Neuron (in vitro differentiated cells): ENCODE measurements at regions not wholly inside any gene's neighbourhood (a gene's known extent, or its start where the extent isn't known, plus 50 kb on each side); places are given as distances from the start of the nearest gene placed in this dataset.
"Not testable (repeated sequence)": the region's sequence is repeated elsewhere in the genome, so short reads cannot be mapped to it uniquely, and the experiment has no call there.

Source experiments
- H2AFZ ChIP-seq: one replicate; pipeline ENCODE4 v1.6.1; 2013; ENCODE audit warnings: low read depth, mild to moderate bottlenecking, inconsistent platforms, low read length, moderate library complexity
- H3K27me3 ChIP-seq: one replicate; pipeline ENCODE4 v1.6.1; 2013; ENCODE audit warnings: low read length; ENCODE audit not compliant: insufficient read depth
- H3K36me3 ChIP-seq: one replicate; pipeline ENCODE4 v1.6.1; 2013; ENCODE audit warnings: low read length; ENCODE audit not compliant: insufficient read depth
- H3K4me1 ChIP-seq: one replicate; pipeline ENCODE4 v1.6.1; 2013; ENCODE audit warnings: low read length; ENCODE audit not compliant: insufficient read depth
- H3K4me3 ChIP-seq: 2 replicates; pipeline ENCODE4 v1.5.1; 2013; ENCODE audit warnings: mild to moderate bottlenecking, low read length, moderate library complexity
- H3K9me3 ChIP-seq: one replicate; pipeline ENCODE4 v1.6.1; 2013; ENCODE audit warnings: low read length

- Histone ChIP-seq H2AFZ (no peak overlapping the region), H3K27me3 (no peaks in the 10 kb centered on the region), H3K4me3 (no peak overlapping the region), H3K36me3 (no peaks in the 10 kb centered on the region), H3K9me3 (peaks cover 2% of the 10 kb centered on the region), H3K4me1 (peaks cover 4% of the 10 kb centered on the region)
These were observed 71.2 kb upstream of the FSIP2 start for GRCh38 chr2:185667452-185667851.

GRCh38 chr2:185668710-185669109 lies 69.9 kb upstream of the FSIP2 start:
- Histone ChIP-seq H3K27me3 (no peaks in the 10 kb centered on the region), H3K36me3 (no peaks in the 10 kb centered on the region), H3K4me1 (peaks cover 4% of the 10 kb centered on the region), H3K9me3 (no peaks in the 10 kb centered on the region), H3K4me3 (no peak overlapping the region), H2AFZ (no peak overlapping the region)

GRCh38 chr2:185674232-185674631 lies 64.4 kb upstream of the FSIP2 start:
- Histone ChIP-seq H3K4me1 (peaks cover 4% of the 10 kb centered on the region), H3K36me3 (no peaks in the 10 kb centered on the region), H3K4me3 (no peak overlapping the region), H3K27me3 (no peaks in the 10 kb centered on the region), H3K9me3 (no peaks in the 10 kb centered on the region), H2AFZ (no peak overlapping the region)

- H3K4me3 ChIP-seq, result no peak overlapping the region
- no peaks in the 10 kb centered on the region for H3K27me3 ChIP-seq
- no peaks in the 10 kb centered on the region for H3K36me3 ChIP-seq
- H3K4me1 ChIP-seq, result peaks cover 4% of the 10 kb centered on the region
- H2AFZ ChIP-seq, result no peak overlapping the region
- no peaks in the 10 kb centered on the region for H3K9me3 ChIP-seq
These were observed 62.3 kb upstream of the FSIP2 start for GRCh38 chr2:185676316-185676715.

- H3K36me3 ChIP-seq, H3K4me3 ChIP-seq, H3K27me3 ChIP-seq, H3K4me1 ChIP-seq, H2AFZ ChIP-seq, H3K9me3 ChIP-seq: not testable (repeated sequence)
These were observed 51.6 kb upstream of the FSIP2 start for GRCh38 chr2:185687001-185687400.

- H3K36me3 ChIP-seq, result no peaks in the 10 kb centered on the region
- H3K4me3 ChIP-seq, result no peak overlapping the region
- peaks cover 10% of the 10 kb centered on the region for H3K4me1 ChIP-seq
- H3K9me3 ChIP-seq, result no peaks in the 10 kb centered on the region
- H2AFZ ChIP-seq, result no peak overlapping the region
- no peaks in the 10 kb centered on the region for H3K27me3 ChIP-seq
These were observed 50.6 kb upstream of the FSIP2 start for GRCh38 chr2:185687967-185688366.
